OCI-LY1 (cell line): ENCODE measurements at regions not wholly inside any gene's neighbourhood (a gene's known extent, or its start where the extent isn't known, plus 50 kb on each side); places are given as distances from the start of the nearest gene placed in this dataset.

Source experiments
- CTCF ChIP-seq: fragments of 200-600 bp; sonication (generic), shearing (Covaris generic); IDR thresholded peaks from 2 replicates; pipeline ENCODE4 v1.5.1; 2017; ENCODE audit warnings: mild to moderate bottlenecking, antibody characterized with exemption, low read length, moderate library complexity, mixed read lengths
- EZH2 ChIP-seq: fragments of 200-600 bp; sonication (generic), shearing (Covaris generic); IDR thresholded peaks from 2 replicates; pipeline ENCODE4 v1.8.0; 2017; ENCODE audit warnings: borderline replicate concordance, mixed run types, mild to moderate bottlenecking, antibody characterized with exemption, low read length, moderate library complexity, mixed read lengths

GRCh38 chr3:59540696-59541095 lies 490.9 kb upstream of the CFAP20DC start:
- TF ChIP-seq CTCF, result no peak
- TF ChIP-seq EZH2, result no peak
